ENCODE measurements at regions not wholly inside any gene's neighbourhood (a gene's known extent, or its start where the extent isn't known, plus 50 kb on each side); places are given as distances from the start of the nearest gene placed in this dataset.

DNA sequence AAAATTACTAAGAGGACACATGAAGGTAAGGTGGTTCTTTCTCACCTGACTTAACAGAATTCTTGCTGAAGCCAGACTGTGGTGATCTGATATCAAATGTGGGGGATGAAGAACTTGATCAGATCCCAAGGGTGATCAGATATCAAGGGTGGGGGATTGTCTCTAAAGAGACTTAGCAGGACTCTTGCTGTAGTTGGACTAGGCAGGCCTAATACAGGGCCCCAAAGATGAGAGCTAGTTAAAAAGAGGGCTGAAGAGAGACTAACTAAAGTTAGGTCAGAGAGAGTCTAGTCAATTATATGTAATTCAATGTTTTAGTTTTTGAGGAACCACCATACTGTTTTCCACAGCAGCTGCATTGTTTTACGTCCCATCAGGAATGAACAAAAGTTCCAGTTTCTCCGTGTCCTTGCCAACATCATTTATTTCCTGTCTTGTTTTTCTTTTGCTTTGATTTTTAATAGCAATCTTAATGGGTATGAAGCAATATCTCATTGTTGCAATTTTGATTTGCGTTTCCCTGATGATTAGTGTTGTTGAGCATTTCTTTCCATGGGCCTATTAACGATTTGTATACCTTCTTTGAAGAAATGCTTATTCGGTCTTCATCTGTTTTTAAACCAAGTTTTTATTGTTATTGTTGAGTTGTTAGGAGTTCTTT is 77.6 kb upstream of the ALDH1A1 start:
- Histone ChIP-seq H3K36me3 (no peaks in the 10 kb centered on the region), H3K9me3 (no peaks in the 10 kb centered on the region), H3K4me3 (no peak overlapping the region), H3K4me1 (no peaks in the 10 kb centered on the region), H3K27ac (peak overlapping the region; percentile 45 to 61), H3K27me3 (no peaks in the 10 kb centered on the region)
- DNase-seq = peak in 1 of 2 donors; percentile 33
- intact Hi-C loops (cut with DNase I; ENCODE audit: low total_unique reads) = no loop called here
- no peak for TF ChIP-seq POLR2A (IDR thresholded peaks at IDR 0.05)
- TF ChIP-seq, protein P1, sequence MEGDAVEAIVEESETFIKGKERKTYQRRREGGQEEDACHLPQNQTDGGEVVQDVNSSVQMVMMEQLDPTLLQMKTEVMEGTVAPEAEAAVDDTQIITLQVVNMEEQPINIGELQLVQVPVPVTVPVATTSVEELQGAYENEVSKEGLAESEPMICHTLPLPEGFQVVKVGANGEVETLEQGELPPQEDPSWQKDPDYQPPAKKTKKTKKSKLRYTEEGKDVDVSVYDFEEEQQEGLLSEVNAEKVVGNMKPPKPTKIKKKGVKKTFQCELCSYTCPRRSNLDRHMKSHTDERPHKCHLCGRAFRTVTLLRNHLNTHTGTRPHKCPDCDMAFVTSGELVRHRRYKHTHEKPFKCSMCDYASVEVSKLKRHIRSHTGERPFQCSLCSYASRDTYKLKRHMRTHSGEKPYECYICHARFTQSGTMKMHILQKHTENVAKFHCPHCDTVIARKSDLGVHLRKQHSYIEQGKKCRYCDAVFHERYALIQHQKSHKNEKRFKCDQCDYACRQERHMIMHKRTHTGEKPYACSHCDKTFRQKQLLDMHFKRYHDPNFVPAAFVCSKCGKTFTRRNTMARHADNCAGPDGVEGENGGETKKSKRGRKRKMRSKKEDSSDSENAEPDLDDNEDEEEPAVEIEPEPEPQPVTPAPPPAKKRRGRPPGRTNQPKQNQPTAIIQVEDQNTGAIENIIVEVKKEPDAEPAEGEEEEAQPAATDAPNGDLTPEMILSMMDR (IDR thresholded peaks at IDR 0.05) = no peak

DNA sequence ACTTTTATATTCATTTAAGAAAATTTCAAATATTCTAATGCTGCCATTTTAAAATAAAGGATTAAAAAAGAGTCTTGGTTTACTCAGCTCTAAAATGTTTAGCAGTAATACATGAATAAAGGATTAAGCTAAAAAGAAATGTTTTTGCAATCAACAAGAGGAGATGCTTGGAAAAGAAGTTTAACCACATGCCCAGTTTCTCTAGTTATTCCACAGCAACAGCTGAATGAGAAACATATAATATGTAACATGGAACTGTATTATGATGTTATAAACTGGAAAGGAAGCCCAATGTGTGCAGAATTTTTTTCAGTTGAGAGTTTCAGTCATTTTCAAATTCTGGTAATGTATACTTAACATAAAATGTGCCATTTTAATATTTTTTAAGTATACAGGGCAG is 76.5 kb upstream of the ALDH1A1 start:
- H3K27ac ChIP-seq = peak overlapping the region in 1 of 2 donors; percentile 45
- intact Hi-C loops (cut with DNase I; ENCODE audit: low total_unique reads) = no loop called here
- no peak overlapping the region for H3K4me3 ChIP-seq
- no peaks in the 10 kb centered on the region for H3K36me3 ChIP-seq
- H3K4me1 ChIP-seq = no peaks in the 10 kb centered on the region
- H3K9me3 ChIP-seq = no peaks in the 10 kb centered on the region
- DNase-seq = no peak
- TF ChIP-seq, protein P1 (IDR thresholded peaks at IDR 0.05) = no peak
- TF ChIP-seq POLR2A (IDR thresholded peaks at IDR 0.05) = no peak
- no peaks in the 10 kb centered on the region for H3K27me3 ChIP-seq

DNA sequence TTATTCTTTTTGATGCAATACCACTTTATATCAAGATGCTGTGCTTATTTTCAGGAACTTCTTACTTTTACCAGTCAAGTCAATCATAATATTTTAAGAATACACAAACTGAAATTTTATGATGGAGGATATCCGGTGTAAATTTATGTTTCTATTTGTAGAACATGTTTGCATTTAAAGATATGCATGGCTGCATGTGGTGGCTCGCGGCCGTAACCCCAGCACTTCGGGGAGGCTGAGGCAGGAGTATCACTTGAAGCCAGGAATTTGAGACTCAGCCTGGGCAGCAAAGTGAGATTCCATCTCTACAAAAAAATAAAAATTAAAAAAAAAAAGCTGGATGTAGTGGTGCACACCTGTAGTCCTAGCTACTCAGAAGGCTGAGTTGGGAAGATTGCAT is 73.5 kb upstream of the ALDH1A1 start:
- Histone ChIP-seq H3K4me1 (no peaks in the 10 kb centered on the region), H3K9me3 (no peaks in the 10 kb centered on the region), H3K27me3 (no peaks in the 10 kb centered on the region), H3K27ac (no peak overlapping the region), H3K4me3 (no peak overlapping the region), H3K36me3 (no peaks in the 10 kb centered on the region)
- intact Hi-C loops (cut with DNase I; ENCODE audit: low total_unique reads) = no loop called here
- TF ChIP-seq, protein P1 (IDR thresholded peaks at IDR 0.05) = no peak
- no peak for DNase-seq

DNA sequence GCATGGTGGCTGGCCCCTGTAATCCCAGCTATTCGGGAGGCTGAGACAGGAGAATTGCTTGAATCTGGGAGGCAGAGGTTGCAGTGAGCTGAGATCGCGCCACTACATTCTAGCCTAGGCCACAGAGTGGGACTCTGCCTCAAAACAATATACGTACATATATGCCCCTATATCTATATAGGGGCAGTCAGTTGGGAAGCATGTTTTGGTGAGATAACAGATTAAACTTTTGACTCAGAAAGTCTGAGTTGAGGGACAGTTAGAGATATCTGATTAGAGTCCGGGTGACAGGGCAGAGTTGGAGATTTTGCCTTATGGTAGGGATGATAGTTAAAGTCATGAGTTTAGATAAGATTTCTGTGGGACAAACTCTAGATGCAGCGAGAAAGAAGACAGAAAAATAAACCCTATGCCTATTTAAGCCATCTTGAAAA is 71.8 kb upstream of the ALDH1A1 start:
- no peak overlapping the region for H3K4me3 ChIP-seq
- H3K36me3 ChIP-seq = no peaks in the 10 kb centered on the region
- no peaks in the 10 kb centered on the region for H3K9me3 ChIP-seq
- DNase-seq = no peak
- no peaks in the 10 kb centered on the region for H3K27me3 ChIP-seq
- TF ChIP-seq POLR2A (IDR thresholded peaks at IDR 0.05) = no peak
- TF ChIP-seq, protein P1 (IDR thresholded peaks at IDR 0.05) = no peak
- intact Hi-C loops (cut with DNase I; ENCODE audit: low total_unique reads) = no loop called here
- H3K4me1 ChIP-seq = no peaks in the 10 kb centered on the region
- H3K27ac ChIP-seq = no peak overlapping the region

DNA sequence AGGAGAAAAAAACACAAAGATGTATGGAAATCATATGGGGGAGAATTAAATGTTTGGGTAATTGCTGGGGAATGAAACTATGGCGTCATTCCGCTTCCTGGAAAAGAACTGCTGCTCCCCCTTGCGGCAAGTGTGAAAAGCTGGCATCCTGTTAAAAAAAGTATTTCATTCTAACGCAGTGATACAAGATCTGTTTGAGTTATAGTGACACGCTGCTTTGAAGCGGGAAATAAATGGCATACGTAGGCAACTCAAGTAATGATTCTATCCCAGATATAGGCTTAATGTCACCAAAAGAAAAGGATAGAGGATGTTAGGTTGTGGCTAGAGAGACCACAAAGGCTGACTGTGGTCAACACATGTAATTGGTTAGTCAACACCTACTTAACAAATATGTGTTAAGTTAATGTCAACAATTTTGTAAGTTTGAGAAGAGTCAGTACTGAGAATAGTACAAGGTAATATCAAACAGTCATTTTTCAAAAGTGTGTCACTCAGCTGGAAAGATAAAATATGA is 70.2 kb upstream of the ALDH1A1 start:
- Histone ChIP-seq H3K4me3 (no peak overlapping the region), H3K27me3 (no peaks in the 10 kb centered on the region), H3K27ac (peak overlapping the region in 1 of 2 donors; percentile 18), H3K9me3 (no peaks in the 10 kb centered on the region), H3K36me3 (no peaks in the 10 kb centered on the region), H3K4me1 (no peaks in the 10 kb centered on the region)
- intact Hi-C loops (cut with DNase I; ENCODE audit: low total_unique reads) = no loop called here
- TF ChIP-seq, protein P1 (IDR thresholded peaks at IDR 0.05) = peak; percentile 72 to 79 (median 74)
- no peak for TF ChIP-seq POLR2A (IDR thresholded peaks at IDR 0.05)
- peak; percentile 36 to 54 for DNase-seq
